ENCODE measurements at regions not wholly inside any gene's neighbourhood (a gene's known extent, or its start where the extent isn't known, plus 50 kb on each side); places are given as distances from the start of the nearest gene placed in this dataset.

GRCh38 chr18:77495982-77496690 is 246.5 kb downstream of the GALR1 start:
- no peak for ATAC-seq
- no peak for TF ChIP-seq PPARA (CRISPR knock-in tag; IDR thresholded peaks at IDR 0.05; ENCODE audit: borderline replicate concordance)
- no peak for TF ChIP-seq BACH2 (CRISPR knock-in tag; IDR thresholded peaks at IDR 0.05; ENCODE audit: borderline replicate concordance)
- no peak for TF ChIP-seq TCF4 (CRISPR knock-in tag; IDR thresholded peaks at IDR 0.05; ENCODE audit: borderline replicate concordance)
- no peak for TF ChIP-seq ZFP30 (CRISPR knock-in tag; IDR thresholded peaks at IDR 0.05)
- TF ChIP-seq RARB (CRISPR knock-in tag; IDR thresholded peaks at IDR 0.05) = no peak
- no peak for TF ChIP-seq PATZ1 (CRISPR knock-in tag; IDR thresholded peaks at IDR 0.05; ENCODE audit: borderline replicate concordance)
- TF ChIP-seq POU6F1 (CRISPR knock-in tag; IDR thresholded peaks at IDR 0.05; ENCODE audit: borderline replicate concordance, low read depth) = no peak
- TF ChIP-seq GLIS3 (CRISPR knock-in tag; IDR thresholded peaks at IDR 0.05) = no peak
- no peak for TF ChIP-seq ZNF70 (CRISPR knock-in tag; IDR thresholded peaks at IDR 0.05)
- no peak for TF ChIP-seq ESRRG (CRISPR knock-in tag; IDR thresholded peaks at IDR 0.05)
- no peak for TF ChIP-seq ISL1 (CRISPR knock-in tag; IDR thresholded peaks at IDR 0.05)
- no peak for TF ChIP-seq TOX (CRISPR knock-in tag; IDR thresholded peaks at IDR 0.05; ENCODE audit: borderline replicate concordance)
- TF ChIP-seq ZNF8 (CRISPR knock-in tag; IDR thresholded peaks at IDR 0.05) = no peak
- no peak for TF ChIP-seq CREB5 (CRISPR knock-in tag; IDR thresholded peaks at IDR 0.05; ENCODE audit: low read depth)
- TF ChIP-seq SNAI2 (CRISPR knock-in tag; IDR thresholded peaks at IDR 0.05) = no peak

- no peak for ATAC-seq
- TF ChIP-seq POU6F1 (CRISPR knock-in tag; IDR thresholded peaks at IDR 0.05; ENCODE audit: borderline replicate concordance, low read depth) (no peak), TSHZ2 (CRISPR knock-in tag; IDR thresholded peaks at IDR 0.05) (no peak), CSRNP3 (CRISPR knock-in tag; IDR thresholded peaks at IDR 0.05) (no peak), SNAI2 (CRISPR knock-in tag; IDR thresholded peaks at IDR 0.05) (no peak), ISL1 (CRISPR knock-in tag; IDR thresholded peaks at IDR 0.05) (no peak), RARB (CRISPR knock-in tag; IDR thresholded peaks at IDR 0.05) (no peak), CREB5 (CRISPR knock-in tag; IDR thresholded peaks at IDR 0.05; ENCODE audit: low read depth) (no peak), ZFP3 (CRISPR knock-in tag; IDR thresholded peaks at IDR 0.05) (no peak), CSDC2 (CRISPR knock-in tag; IDR thresholded peaks at IDR 0.05) (no peak), ZNF70 (CRISPR knock-in tag; IDR thresholded peaks at IDR 0.05) (no peak), GLIS3 (CRISPR knock-in tag; IDR thresholded peaks at IDR 0.05) (no peak), ESRRG (CRISPR knock-in tag; IDR thresholded peaks at IDR 0.05) (no peak), PATZ1 (CRISPR knock-in tag; IDR thresholded peaks at IDR 0.05; ENCODE audit: borderline replicate concordance) (no peak), OSR1 (CRISPR knock-in tag; IDR thresholded peaks at IDR 0.05) (no peak), TOX (CRISPR knock-in tag; IDR thresholded peaks at IDR 0.05; ENCODE audit: borderline replicate concordance) (no peak), ZFP30 (CRISPR knock-in tag; IDR thresholded peaks at IDR 0.05) (no peak), BACH2 (CRISPR knock-in tag; IDR thresholded peaks at IDR 0.05; ENCODE audit: borderline replicate concordance) (no peak), TCF4 (CRISPR knock-in tag; IDR thresholded peaks at IDR 0.05; ENCODE audit: borderline replicate concordance) (no peak), ZC3H10 (CRISPR knock-in tag; IDR thresholded peaks at IDR 0.05) (no peak), ZNF8 (CRISPR knock-in tag; IDR thresholded peaks at IDR 0.05) (no peak)
These were observed 251.6 kb downstream of the GALR1 start for GRCh38 chr18:77501266-77501665.
